GM10248 (cell line): ENCODE measurements at regions not wholly inside any gene's neighbourhood (a gene's known extent, or its start where the extent isn't known, plus 50 kb on each side); places are given as distances from the start of the nearest gene placed in this dataset.

Experiments used
- CTCF ChIA-PET: fragments of 300-600 bp; sonication (Branson Sonifier 250); formaldehyde crosslinking; extraction: SDS; loops from one replicate; lab custom pipeline; 2021; ENCODE audit warnings: antibody characterized with exemption; lab: Yijun Ruan, JAX
- POLR2A ChIA-PET: fragments of 350-650 bp; sonication (Branson Sonifier 250); formaldehyde crosslinking; extraction: SDS; loops from one replicate; lab custom pipeline; 2020; ENCODE audit warnings: antibody characterized with exemption; lab: Yijun Ruan, JAX
- DNase-seq: peaks from one replicate; pipeline ENCODE4 v3.0.0; 2012; ENCODE audit errors: extremely low spot score
- CTCF ChIP-seq: IDR thresholded peaks from 2 replicates; pipeline ENCODE4 v1.5.1; 2012; ENCODE audit warnings: mild to moderate bottlenecking, low read depth; ENCODE audit errors: extremely low read depth, missing control alignments, control extremely low read depth

- no peak for DNase-seq
- ChIA-PET POLR2A (no interaction called here), CTCF (no interaction called here)
- no peak for TF ChIP-seq CTCF
Measured at GRCh38 chrY:7881696-7882095, 970.1 kb upstream of the AMELY start.

- CTCF ChIA-PET, result no interaction called here
- TF ChIP-seq CTCF, result no peak
- DNase-seq, result no peak
- POLR2A ChIA-PET, result no interaction called here
Measured at GRCh38 chrY:7879245-7879644, 967.7 kb upstream of the AMELY start.

GRCh38 chrY:7878719-7879118 lies 967.2 kb upstream of the AMELY start:
- no peak for TF ChIP-seq CTCF
- ChIA-PET POLR2A (no interaction called here), CTCF (no interaction called here)
- no peak for DNase-seq

- ChIA-PET POLR2A (no interaction called here), CTCF (no interaction called here)
- DNase-seq, result no peak
- no peak for TF ChIP-seq CTCF
Measured at GRCh38 chrY:7877458-7877857, 965.9 kb upstream of the AMELY start.

GRCh38 chrY:7874080-7874479 lies 962.5 kb upstream of the AMELY start:
- ChIA-PET POLR2A (no interaction called here), CTCF (interaction anchor here (1.0 kb wide), 1 partner anchor 20 kb away, joined by 3 read pairs; no protein-coding TSS in a partner anchor)
- no peak for DNase-seq
- TF ChIP-seq CTCF, result peak; percentile 30

GRCh38 chrY:7871304-7871932 lies 959.9 kb upstream of the AMELY start:
- no peak for DNase-seq
- CTCF ChIA-PET, result no interaction called here
- TF ChIP-seq CTCF, result no peak
- POLR2A ChIA-PET, result no interaction called here
